ENCODE measurements at regions not wholly inside any gene's neighbourhood (a gene's known extent, or its start where the extent isn't known, plus 50 kb on each side); places are given as distances from the start of the nearest gene placed in this dataset.

- TF ChIP-seq CTCF (IDR thresholded peaks at IDR 0.05; ENCODE audit: control extremely low read depth in 1 of 3, insufficient read depth in 1 of 3, low read depth in 1 of 3, low read length in 3 of 3) (no peak), JUN (IDR thresholded peaks at IDR 0.05; ENCODE audit: low read depth, low read length) (no peak), E2F6 (IDR thresholded peaks at IDR 0.05) (no peak), CREB1 (IDR thresholded peaks at IDR 0.05) (no peak), POLR2AphosphoS5 (IDR thresholded peaks at IDR 0.05; ENCODE audit: low read depth, low read length) (no peak), SRF (IDR thresholded peaks at IDR 0.05; ENCODE audit: low read depth, low read length) (no peak), EP300 (IDR thresholded peaks at IDR 0.05; ENCODE audit: borderline replicate concordance in 1 of 2, low read depth in 2 of 2, low read length in 2 of 2) (no peak), EZH2 (IDR thresholded peaks at IDR 0.05; ENCODE audit: low read depth, low read length, severe bottlenecking) (no peak), CHD1 (IDR thresholded peaks at IDR 0.05; ENCODE audit: low read depth, low read length) (no peak), JUND (IDR thresholded peaks at IDR 0.05; ENCODE audit: low read length) (no peak), RFX5 (IDR thresholded peaks at IDR 0.05; ENCODE audit: borderline replicate concordance, low read depth, low read length) (no peak), SUZ12 (IDR thresholded peaks at IDR 0.05; ENCODE audit: low read length) (no peak), GABPA (IDR thresholded peaks at IDR 0.05; ENCODE audit: borderline replicate concordance, insufficient read depth, low read length) (no peak), BRCA1 (IDR thresholded peaks at IDR 0.05; ENCODE audit: low read depth, low read length) (no peak)
These were observed 82.8 kb upstream of the FBXL7 start for GRCh38 chr5:15417156-15417555.

Measured in H1 (cell line).